H9 (cell line): ENCODE measurements at regions not wholly inside any gene's neighbourhood (a gene's known extent, or its start where the extent isn't known, plus 50 kb on each side); places are given as distances from the start of the nearest gene placed in this dataset.

ENCODE experiments used
- DNase-seq: peaks from one replicate; pipeline ENCODE4 v3.0.0-alpha.2; 2017
- H2AFZ ChIP-seq: one replicate; pipeline ENCODE4 v1.6.1; 2013; ENCODE audit warnings: mild to moderate bottlenecking, low read length, control low read depth, moderate library complexity
- H2AK5ac ChIP-seq: 2 replicates; pipeline ENCODE4 v1.6.1; 2013; ENCODE audit warnings: low read length, control low read depth, mixed read lengths; ENCODE audit not compliant: insufficient read length
- H2BK120ac ChIP-seq: one replicate; pipeline ENCODE4 v1.6.1; 2013; ENCODE audit warnings: low read depth, mild to moderate bottlenecking, low read length, control low read depth, inconsistent platforms; ENCODE audit not compliant: poor library complexity, severe bottlenecking
- H2BK12ac ChIP-seq: 2 replicates; pipeline ENCODE4 v1.6.1; 2013; ENCODE audit warnings: low read length, control low read depth, mixed read lengths, low read depth; ENCODE audit not compliant: insufficient read length
- H2BK15ac ChIP-seq: 2 replicates; pipeline ENCODE4 v1.6.1; 2013; ENCODE audit warnings: low read depth, low read length, control low read depth
- H2BK20ac ChIP-seq: one replicate; pipeline ENCODE4 v1.6.1; 2013; ENCODE audit warnings: low read depth, mild to moderate bottlenecking, low read length, control low read depth, inconsistent platforms; ENCODE audit not compliant: poor library complexity, severe bottlenecking
- H2BK5ac ChIP-seq: 2 replicates; pipeline ENCODE4 v1.6.1; 2013; ENCODE audit warnings: low read length, control low read depth, mixed read lengths; ENCODE audit not compliant: insufficient read length
- H3K14ac ChIP-seq: 2 replicates; pipeline ENCODE4 v1.6.1; 2013; ENCODE audit warnings: low read length, control low read depth; ENCODE audit not compliant: insufficient read depth
- H3K18ac ChIP-seq: 2 replicates; pipeline ENCODE4 v1.6.1; 2013; ENCODE audit warnings: low read depth, mild to moderate bottlenecking, mixed read lengths, low read length, control low read depth; ENCODE audit not compliant: insufficient read length
- H3K23ac ChIP-seq: 2 replicates; pipeline ENCODE4 v1.6.1; 2013; ENCODE audit warnings: low read length, control low read depth, mixed read lengths, low read depth; ENCODE audit not compliant: insufficient read length
- H3K23me2 ChIP-seq: 2 replicates; pipeline ENCODE4 v1.6.1; 2013; ENCODE audit warnings: low read depth, mild to moderate bottlenecking, mixed read lengths, low read length, control low read depth; ENCODE audit not compliant: insufficient read length, poor library complexity, severe bottlenecking
- H3K27ac ChIP-seq: 2 replicates; pipeline ENCODE4 v1.5.1; 2013; ENCODE audit warnings: low read length, control low read depth, mixed read lengths, low read depth; ENCODE audit not compliant: insufficient read length
- H3K27me3 ChIP-seq: 2 replicates; pipeline ENCODE4 v1.6.1; 2013; ENCODE audit warnings: low read length, control low read depth, inconsistent platforms; ENCODE audit not compliant: insufficient read depth
- H3K4ac ChIP-seq: 2 replicates; pipeline ENCODE4 v1.6.1; 2013; ENCODE audit warnings: low read depth, mild to moderate bottlenecking, control low read depth, inconsistent platforms, low read length, moderate library complexity
- H3K4me1 ChIP-seq: 2 replicates; pipeline ENCODE4 v1.6.1; 2013; ENCODE audit warnings: low read length, control low read depth, inconsistent platforms; ENCODE audit not compliant: insufficient read depth
- H3K4me2 ChIP-seq: 2 replicates; pipeline ENCODE4 v1.6.1; 2013; ENCODE audit warnings: low read length, control low read depth, mixed read lengths; ENCODE audit not compliant: insufficient read length, insufficient read depth
- H3K56ac ChIP-seq: 2 replicates; pipeline ENCODE4 v1.6.1; 2013; ENCODE audit warnings: low read depth, mild to moderate bottlenecking, mixed read lengths, low read length, control low read depth; ENCODE audit not compliant: insufficient read length
- H3K79me1 ChIP-seq: 2 replicates; pipeline ENCODE4 v1.6.1; 2013; ENCODE audit warnings: low read depth, mild to moderate bottlenecking, moderate library complexity, low read length, control low read depth, inconsistent platforms; ENCODE audit not compliant: insufficient read depth, poor library complexity, severe bottlenecking
- H3K79me2 ChIP-seq: 2 replicates; pipeline ENCODE4 v1.6.1; 2013; ENCODE audit warnings: low read length, control low read depth, inconsistent platforms; ENCODE audit not compliant: insufficient read depth
- H3K9ac ChIP-seq: 2 replicates; pipeline ENCODE4 v1.6.1; 2013; ENCODE audit warnings: low read length, control low read depth, mixed read lengths; ENCODE audit not compliant: insufficient read length; ENCODE audit errors: extremely low read depth
- H3K9me3 ChIP-seq: one replicate; pipeline ENCODE4 v1.6.1; 2013; ENCODE audit warnings: low read depth, low read length, inconsistent platforms; ENCODE audit not compliant: control insufficient read depth
- H3T11ph ChIP-seq: one replicate; pipeline ENCODE4 v1.6.1; 2013; ENCODE audit warnings: mild to moderate bottlenecking, low read length, control low read depth, inconsistent platforms
- H4K20me1 ChIP-seq: one replicate; pipeline ENCODE4 v1.6.1; 2013; ENCODE audit not compliant: control insufficient read depth, insufficient read length, insufficient read depth
- H4K5ac ChIP-seq: 2 replicates; pipeline ENCODE4 v1.6.1; 2013; ENCODE audit warnings: low read depth, mild to moderate bottlenecking, mixed read lengths, low read length, control low read depth; ENCODE audit not compliant: insufficient read length
- H4K8ac ChIP-seq: replicated peaks from 2 replicates; pipeline ENCODE4 v1.6.1; 2013; ENCODE audit warnings: low read length, control low read depth, mixed read lengths, low read depth; ENCODE audit not compliant: insufficient read length
- H4K91ac ChIP-seq: 2 replicates; pipeline ENCODE4 v1.6.1; 2013; ENCODE audit warnings: low read depth, mild to moderate bottlenecking, moderate library complexity, mixed read lengths, low read length, control low read depth; ENCODE audit not compliant: insufficient read length
- H3K27ac Mint-ChIP-seq, 3 experiments: 2 replicates in 2 of 3; 3 replicates in 1 of 3; pipeline ENCODE4 v1.8.0; 2020 to 2021; ENCODE audit warnings: mixed read lengths in 3 of 3, mild to moderate bottlenecking in 1 of 3, moderate library complexity in 1 of 3
- H3K27me3 Mint-ChIP-seq: 2 replicates; pipeline ENCODE4 v1.8.0; 2021; ENCODE audit warnings: low read depth, mild to moderate bottlenecking, moderate library complexity, mixed read lengths
- H3K36me3 Mint-ChIP-seq, 3 experiments: 2 replicates in 2 of 3; 3 replicates in 1 of 3; pipeline ENCODE4 v1.8.0; 2020 to 2021; ENCODE audit warnings: low read depth in 3 of 3, mixed read lengths in 3 of 3; ENCODE audit not compliant: insufficient read depth in 1 of 3
- H3K4me1 Mint-ChIP-seq, 2 experiments: 2 replicates each; pipeline ENCODE4 v1.8.0; 2020; ENCODE audit warnings: mixed read lengths in 2 of 2
- H3K4me3 Mint-ChIP-seq, 2 experiments: 2 replicates in 1 of 2; 3 replicates in 1 of 2; pipeline ENCODE4 v1.8.0; 2020 to 2021; ENCODE audit warnings: mild to moderate bottlenecking in 2 of 2, mixed read lengths in 2 of 2, moderate library complexity in 1 of 2
- H3K9me3 Mint-ChIP-seq, 2 experiments: 2 replicates in 1 of 2; 3 replicates in 1 of 2; pipeline ENCODE4 v1.8.0; 2020; ENCODE audit warnings: mild to moderate bottlenecking in 2 of 2, mixed read lengths in 2 of 2, moderate library complexity in 1 of 2
- CTCF ChIP-seq: fragments of 200-600 bp; sonication (generic); conservative IDR thresholded peaks from 3 replicates; pipeline ENCODE4 v1.8.0; 2021; ENCODE audit warnings: antibody characterized with exemption, mild to moderate bottlenecking

- Histone ChIP-seq H2BK12ac (no peak overlapping the region), H2BK120ac (no peak overlapping the region), H4K20me1 (no peaks in the 10 kb centered on the region), H3K79me1 (no peaks in the 10 kb centered on the region), H3T11ph (no peak overlapping the region), H2BK5ac (no peak overlapping the region), H4K8ac (no peak overlapping the region), H2BK20ac (no peak overlapping the region), H4K5ac (no peak overlapping the region), H4K91ac (no peak overlapping the region), H3K79me2 (no peaks in the 10 kb centered on the region), H2AK5ac (no peak overlapping the region), H3K23me2 (no peaks in the 10 kb centered on the region), H3K9ac (no peak overlapping the region), H3K56ac (no peak overlapping the region), H3K9me3 (no peaks in the 10 kb centered on the region), H3K27me3 (no peaks in the 10 kb centered on the region), H3K4me2 (no peak overlapping the region), H3K4me1 (no peaks in the 10 kb centered on the region), H3K27ac (no peak overlapping the region), H2BK15ac (no peak overlapping the region), H3K23ac (no peak overlapping the region), H3K18ac (no peak overlapping the region), H2AFZ (no peak overlapping the region), H3K14ac (no peak overlapping the region), H3K4ac (no peak overlapping the region)
- no peak overlapping the region for H3K27ac Mint-ChIP-seq
- peaks cover 5 to 6% of the 10 kb centered on the region in 2 experiments; a peak in 3 of 5 replicates for H3K9me3 Mint-ChIP-seq
- no peak overlapping the region for H3K4me3 Mint-ChIP-seq
- DNase-seq, result no peak
- no peaks in the 10 kb centered on the region for H3K4me1 Mint-ChIP-seq
- no peaks in the 10 kb centered on the region for H3K27me3 Mint-ChIP-seq
- TF ChIP-seq CTCF, result no peak
- peaks cover 0 to 9% (median 3%) of the 10 kb centered on the region in 3 experiments; a peak in 2 of 7 replicates for H3K36me3 Mint-ChIP-seq
These were observed 198.5 kb upstream of the C11orf87 start for GRCh38 chr11:109223451-109223850.
